Stimulated activated naive B cell treated with anti-CD40 and anti-IgM and Interleukin-4, amounts not matched to agents 10 μg/mL and 1 μg/mL and 100 μg/mL, for 72 hours (primary cell): ENCODE measurements at regions not wholly inside any gene's neighbourhood (a gene's known extent, or its start where the extent isn't known, plus 50 kb on each side); places are given as distances from the start of the nearest gene placed in this dataset.
"Not testable (repeated sequence)": the region's sequence is repeated elsewhere in the genome, so short reads cannot be mapped to it uniquely, and the experiment has no call there.

Source experiments
- ATAC-seq, 2 donors: fragments of 150-1000 bp; cut with Tn5 transposase; replicated peaks; 2 replicates each; pipeline ENCODE4 v1.10.0; 2021; ENCODE audit warnings: moderate library complexity in 1 of 2
- DNase-seq: peaks from one replicate; pipeline ENCODE4 v3.0.0; 2021
- H3K27ac Mint-ChIP-seq: one replicate; pipeline ENCODE4 v1.8.0; 2022; ENCODE audit warnings: mild to moderate bottlenecking, mixed read lengths
- H3K27me3 Mint-ChIP-seq, 2 donors: one replicate each; pipeline ENCODE4 v1.8.0; 2022; ENCODE audit warnings: mixed read lengths in 2 of 2
- H3K36me3 Mint-ChIP-seq, 2 donors: one replicate each; pipeline ENCODE4 v1.8.0; 2022; ENCODE audit warnings: mixed read lengths in 2 of 2, mild to moderate bottlenecking in 1 of 2
- H3K4me1 Mint-ChIP-seq, 2 donors: one replicate each; pipeline ENCODE4 v1.8.0; 2022; ENCODE audit warnings: mixed read lengths in 2 of 2, mild to moderate bottlenecking in 1 of 2
- H3K4me3 Mint-ChIP-seq, 2 donors: one replicate each; pipeline ENCODE4 v1.8.0; 2022; ENCODE audit warnings: mild to moderate bottlenecking in 2 of 2, mixed read lengths in 2 of 2, moderate library complexity in 1 of 2
- H3K9me3 Mint-ChIP-seq, 2 donors: one replicate each; pipeline ENCODE4 v1.8.0; 2022; ENCODE audit warnings: mixed read lengths in 2 of 2, mild to moderate bottlenecking in 1 of 2

DNA sequence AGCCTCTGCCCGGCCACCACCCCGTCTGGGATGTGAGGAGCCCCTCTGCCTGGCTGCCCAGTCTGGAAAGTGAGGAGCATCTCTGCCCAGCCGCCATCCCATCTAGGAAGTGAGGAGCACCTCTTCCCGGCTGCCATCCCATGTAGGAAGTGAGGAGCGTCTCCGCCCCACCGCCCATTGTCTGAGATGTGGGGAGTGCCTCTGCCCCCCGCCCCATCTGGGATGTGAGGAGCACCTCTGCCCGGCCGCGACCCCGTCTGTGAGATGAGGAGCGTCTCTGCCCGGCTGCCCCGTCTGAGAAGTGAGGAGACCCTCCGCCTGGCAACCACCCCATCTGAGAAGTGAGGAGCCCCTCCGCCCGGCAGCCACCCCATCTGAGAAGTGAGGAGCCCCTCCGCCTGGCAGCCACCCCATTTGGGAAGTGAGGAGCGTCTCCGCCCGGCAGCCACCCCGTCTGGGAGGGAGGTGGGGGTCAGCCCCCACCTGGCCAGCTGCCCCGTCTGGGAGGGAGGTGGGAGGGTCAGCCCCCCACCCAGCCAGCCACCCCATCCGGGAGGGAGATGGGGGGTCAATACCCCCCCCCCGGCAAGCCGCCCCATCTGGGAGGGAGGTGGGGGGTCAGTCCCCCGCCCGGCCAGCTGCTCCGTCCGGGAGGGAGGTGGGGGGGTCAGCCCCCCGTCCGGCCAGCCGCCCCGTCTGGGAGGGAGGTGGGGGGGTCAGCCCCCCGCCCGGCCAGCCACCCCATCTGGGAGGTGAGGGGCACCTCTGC lies 195.8 kb upstream of the SYNCRIP start:
- not testable (repeated sequence) for DNase-seq, H3K4me3 Mint-ChIP-seq, H3K36me3 Mint-ChIP-seq, H3K4me1 Mint-ChIP-seq, ATAC-seq, H3K27ac Mint-ChIP-seq, H3K27me3 Mint-ChIP-seq
- H3K9me3 Mint-ChIP-seq, result peaks cover 12 to 22% of the 10 kb centered on the region in 2 donors

DNA sequence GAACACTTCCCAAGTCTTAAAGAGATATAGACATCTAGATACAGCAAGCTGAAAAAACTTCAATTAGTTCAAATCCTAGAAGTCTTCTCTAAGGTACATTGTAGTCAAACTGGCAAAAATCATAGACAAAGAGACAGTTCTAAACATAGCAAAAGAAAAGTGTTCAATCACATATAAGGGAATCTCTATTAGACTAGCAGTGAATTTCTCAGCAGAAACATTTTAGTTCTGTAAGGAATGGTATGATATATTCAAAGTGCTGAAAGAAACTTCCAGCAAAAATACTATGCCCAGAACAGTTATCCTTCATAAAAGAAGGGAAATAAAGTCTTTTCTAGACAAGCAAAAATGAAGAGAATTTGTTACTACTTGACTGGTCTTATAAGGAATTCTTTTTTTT lies 186.3 kb upstream of the SYNCRIP start:
- ATAC-seq, result no peak
- Mint-ChIP-seq H3K27ac (no peak overlapping the region), H3K36me3 (peaks cover 0 to 1% of the 10 kb centered on the region in 2 donors), H3K9me3 (peaks cover 22 to 25% of the 10 kb centered on the region in 2 donors), H3K4me3 (no peak overlapping the region), H3K4me1 (no peaks in the 10 kb centered on the region), H3K27me3 (no peaks in the 10 kb centered on the region)
- no peak for DNase-seq

DNA sequence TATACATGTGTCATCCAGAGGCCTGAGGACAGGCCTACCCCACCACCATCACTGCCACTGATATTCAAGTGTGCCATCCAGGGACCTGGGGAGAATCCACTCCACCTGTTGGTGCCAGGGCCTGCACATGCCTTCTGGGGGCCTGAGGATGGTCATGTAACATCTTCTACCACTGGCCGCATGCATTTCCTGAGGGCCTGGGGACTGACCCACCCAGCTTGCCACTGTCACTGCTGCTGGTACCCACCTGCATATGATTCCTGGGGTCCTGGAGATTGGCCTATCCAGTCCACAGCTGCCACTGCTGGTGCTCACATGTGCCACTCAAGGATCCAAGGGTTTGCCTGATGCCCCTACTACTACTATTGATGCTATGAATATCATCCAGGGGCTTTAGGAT lies 184.3 kb upstream of the SYNCRIP start:
- DNase-seq (no peak), ATAC-seq (no peak)
- H3K4me3 Mint-ChIP-seq, result no peak overlapping the region
- peaks cover 0 to 1% of the 10 kb centered on the region in 2 donors for H3K36me3 Mint-ChIP-seq
- no peaks in the 10 kb centered on the region for H3K27me3 Mint-ChIP-seq
- no peak overlapping the region for H3K27ac Mint-ChIP-seq
- peaks cover 25 to 29% of the 10 kb centered on the region in 2 donors for H3K9me3 Mint-ChIP-seq
- H3K4me1 Mint-ChIP-seq, result no peaks in the 10 kb centered on the region

DNA sequence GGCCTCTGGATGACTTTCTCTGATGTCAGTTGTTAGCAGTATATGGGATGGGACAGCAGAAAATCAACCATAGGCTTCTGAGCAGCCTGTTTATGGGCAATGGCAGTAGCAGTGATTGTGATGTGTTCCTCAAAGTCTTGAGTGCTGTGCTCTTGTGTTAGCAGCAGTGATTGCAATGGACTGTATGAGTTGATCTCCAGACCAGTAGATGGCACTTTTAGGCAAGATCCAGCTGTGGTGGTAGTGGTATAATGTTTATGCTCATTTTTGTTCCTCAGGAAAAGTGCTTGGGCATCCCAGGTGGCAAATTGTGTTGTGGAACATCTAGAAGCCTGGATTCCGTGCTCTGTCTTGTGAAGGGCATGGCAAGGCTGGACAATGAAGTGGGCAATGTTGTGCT lies 181.6 kb upstream of the SYNCRIP start:
- H3K27me3 Mint-ChIP-seq, result no peaks in the 10 kb centered on the region
- no peaks in the 10 kb centered on the region for H3K4me1 Mint-ChIP-seq
- H3K27ac Mint-ChIP-seq, result no peak overlapping the region
- peaks cover 0 to 1% of the 10 kb centered on the region in 2 donors for H3K36me3 Mint-ChIP-seq
- peaks cover 19 to 20% of the 10 kb centered on the region in 2 donors for H3K9me3 Mint-ChIP-seq
- ATAC-seq (no peak), DNase-seq (no peak)
- H3K4me3 Mint-ChIP-seq, result no peak overlapping the region

DNA sequence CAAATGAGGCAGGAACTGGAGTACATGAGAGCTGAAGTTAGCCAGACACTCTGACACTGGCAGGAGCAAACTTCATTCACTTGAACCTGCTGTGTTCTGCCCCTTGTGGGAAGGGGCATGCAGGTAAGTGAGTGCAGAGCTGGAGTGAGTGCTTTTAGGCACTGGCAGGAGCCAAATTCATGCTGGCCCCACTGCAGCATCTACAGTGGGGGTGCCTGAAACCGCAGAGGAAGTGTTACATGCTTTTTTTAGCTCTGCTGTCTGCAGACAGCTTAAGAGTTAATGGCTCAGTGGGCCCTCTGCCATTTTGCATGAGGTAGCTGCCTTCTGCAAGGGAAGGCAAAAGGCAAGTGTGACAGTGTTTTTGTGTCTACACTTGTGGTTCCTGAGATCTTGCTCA lies 167.9 kb upstream of the SYNCRIP start:
- Mint-ChIP-seq H3K4me3 (no peak overlapping the region), H3K36me3 (no peaks in the 10 kb centered on the region), H3K4me1 (no peaks in the 10 kb centered on the region), H3K9me3 (peaks cover 13 to 27% of the 10 kb centered on the region in 2 donors), H3K27ac (no peak overlapping the region), H3K27me3 (no peaks in the 10 kb centered on the region)
- ATAC-seq (no peak), DNase-seq (no peak)

DNA sequence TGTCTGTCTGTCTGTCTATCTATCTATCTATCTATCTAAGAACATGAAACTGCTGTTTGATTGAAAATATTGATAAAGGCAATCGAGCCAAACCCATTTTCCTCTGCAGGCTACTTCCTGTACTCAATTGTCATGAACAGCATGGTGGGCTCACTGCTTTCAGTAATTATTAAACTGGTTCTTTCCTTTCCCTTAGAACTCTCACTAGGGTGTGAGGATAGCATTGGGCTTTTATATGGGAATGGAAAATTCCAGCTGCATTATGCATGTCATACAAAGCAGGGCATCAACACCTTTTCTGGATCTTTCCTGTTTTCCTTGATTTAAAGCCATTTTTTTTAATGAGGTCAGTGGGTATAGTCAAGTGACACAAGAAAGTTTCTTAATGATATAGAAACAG lies 161.0 kb upstream of the SYNCRIP start:
- H3K4me1 Mint-ChIP-seq, result no peaks in the 10 kb centered on the region
- ATAC-seq (no peak), DNase-seq (no peak)
- H3K27me3 Mint-ChIP-seq, result no peaks in the 10 kb centered on the region
- no peak overlapping the region for H3K27ac Mint-ChIP-seq
- H3K9me3 Mint-ChIP-seq, result peaks cover 4 to 8% of the 10 kb centered on the region in 2 donors
- H3K36me3 Mint-ChIP-seq, result no peaks in the 10 kb centered on the region
- no peak overlapping the region for H3K4me3 Mint-ChIP-seq

DNA sequence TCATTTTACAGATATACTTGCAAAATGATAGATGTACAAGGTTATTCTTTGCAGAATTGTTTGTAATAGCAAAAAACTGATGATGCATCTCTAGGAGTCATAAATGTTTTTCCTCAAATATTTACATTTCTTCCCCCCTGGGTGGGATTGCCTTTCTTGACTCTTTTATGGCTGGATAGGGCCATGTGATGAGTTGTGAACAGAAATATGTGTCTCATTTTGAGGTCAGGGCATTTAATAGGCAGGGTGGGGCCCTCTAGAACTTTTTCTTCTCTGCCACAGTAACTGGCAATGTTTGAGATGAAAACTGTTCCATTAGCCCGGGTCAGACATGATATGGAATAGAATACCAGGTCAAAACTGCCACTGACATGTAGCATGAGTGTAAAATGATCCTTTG lies 159.5 kb upstream of the SYNCRIP start:
- Mint-ChIP-seq H3K27ac (no peak overlapping the region), H3K4me3 (no peak overlapping the region), H3K36me3 (no peaks in the 10 kb centered on the region), H3K9me3 (peaks cover 2 to 4% of the 10 kb centered on the region in 2 donors), H3K27me3 (peaks cover 4 to 6% of the 10 kb centered on the region in 2 donors), H3K4me1 (no peaks in the 10 kb centered on the region)
- no peak for DNase-seq
- ATAC-seq, result no peak

DNA sequence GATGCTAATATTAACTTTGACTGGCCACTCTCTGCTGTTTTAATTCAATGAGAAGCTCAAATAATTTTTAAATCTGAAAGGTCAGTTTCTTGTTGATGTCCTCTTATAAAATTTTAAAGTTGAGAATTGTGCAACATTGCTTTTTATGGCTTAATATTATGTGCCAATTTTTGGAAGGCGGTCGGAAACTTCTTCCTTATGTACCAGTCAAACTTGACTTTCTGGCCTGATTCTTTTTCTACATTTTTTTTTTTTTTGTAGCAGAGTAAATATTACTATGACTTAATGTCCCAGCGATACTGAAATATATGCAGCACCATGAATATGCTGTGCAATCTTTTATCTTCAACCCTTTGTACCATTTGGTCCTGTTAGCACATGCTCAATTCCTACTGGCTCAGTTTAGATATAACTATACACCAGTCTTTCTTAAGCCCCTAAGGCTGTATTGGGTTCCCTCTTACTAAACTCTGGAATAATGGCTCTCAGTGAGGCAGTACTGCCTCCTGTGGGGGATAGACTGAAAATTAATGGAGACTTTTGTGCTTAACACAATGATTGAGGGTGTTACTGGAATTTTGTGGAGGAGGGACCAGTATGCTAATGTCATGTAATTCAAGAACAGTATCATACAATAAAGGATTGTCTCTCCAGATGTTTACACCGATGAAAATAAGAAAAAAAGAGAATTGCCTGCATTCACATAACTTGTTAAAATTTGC lies 156.4 kb upstream of the SYNCRIP start:
- no peaks in the 10 kb centered on the region for H3K4me1 Mint-ChIP-seq
- DNase-seq (no peak), ATAC-seq (no peak)
- no peak overlapping the region for H3K4me3 Mint-ChIP-seq
- no peaks in the 10 kb centered on the region for H3K36me3 Mint-ChIP-seq
- no peak overlapping the region for H3K27ac Mint-ChIP-seq
- peaks cover 4 to 6% of the 10 kb centered on the region in 2 donors for H3K27me3 Mint-ChIP-seq
- H3K9me3 Mint-ChIP-seq, result no peaks in the 10 kb centered on the region

DNA sequence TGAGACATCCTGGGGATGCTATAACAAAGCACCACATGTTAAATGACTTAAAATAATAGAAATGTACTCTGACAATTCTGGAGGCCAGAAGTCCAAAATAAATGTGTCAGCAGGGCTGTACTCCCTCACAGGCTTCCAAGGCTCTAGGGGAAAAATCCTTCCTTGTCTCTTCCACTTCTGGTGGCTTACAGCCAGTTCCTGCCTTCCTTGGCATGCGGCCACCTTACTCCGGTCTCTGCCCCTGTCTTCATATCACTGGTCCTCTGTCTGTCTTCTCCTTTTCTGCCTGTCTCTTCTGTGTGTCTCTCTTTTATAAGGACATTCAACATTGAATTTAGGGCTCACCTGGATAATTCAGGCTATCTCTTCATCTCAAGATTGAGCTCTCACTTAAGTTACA lies 155.3 kb upstream of the SYNCRIP start:
- no peak for ATAC-seq
- no peaks in the 10 kb centered on the region for H3K4me1 Mint-ChIP-seq
- no peak overlapping the region for H3K4me3 Mint-ChIP-seq
- H3K27me3 Mint-ChIP-seq, result peaks cover 4 to 6% of the 10 kb centered on the region in 2 donors
- H3K36me3 Mint-ChIP-seq, result no peaks in the 10 kb centered on the region
- H3K9me3 Mint-ChIP-seq, result no peaks in the 10 kb centered on the region
- no peak overlapping the region for H3K27ac Mint-ChIP-seq
- DNase-seq, result no peak

DNA sequence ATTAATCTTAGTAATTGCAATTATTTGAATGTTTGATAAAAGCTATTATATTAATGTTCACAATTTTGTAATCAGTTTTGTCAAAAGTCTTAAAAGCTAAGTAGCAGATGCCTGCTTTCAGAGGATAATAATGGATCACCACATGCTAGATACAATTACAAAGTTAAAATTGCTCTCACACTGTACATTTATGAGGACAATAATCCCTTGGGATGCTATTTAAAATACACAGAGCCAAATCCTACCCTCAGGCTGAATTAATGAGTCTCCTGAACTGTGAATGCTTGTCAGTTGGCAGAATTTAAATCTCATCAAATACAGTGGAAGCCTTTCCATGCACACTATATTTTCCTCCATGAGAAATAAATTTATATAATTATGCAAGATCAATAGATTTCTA lies 153.3 kb upstream of the SYNCRIP start:
- H3K27ac Mint-ChIP-seq, result no peak overlapping the region
- DNase-seq (no peak), ATAC-seq (no peak)
- no peak overlapping the region for H3K4me3 Mint-ChIP-seq
- H3K9me3 Mint-ChIP-seq, result peaks cover 4% of the 10 kb centered on the region in 2 donors
- H3K36me3 Mint-ChIP-seq, result no peaks in the 10 kb centered on the region
- H3K4me1 Mint-ChIP-seq, result no peaks in the 10 kb centered on the region
- H3K27me3 Mint-ChIP-seq, result peaks cover 4 to 6% of the 10 kb centered on the region in 2 donors

DNA sequence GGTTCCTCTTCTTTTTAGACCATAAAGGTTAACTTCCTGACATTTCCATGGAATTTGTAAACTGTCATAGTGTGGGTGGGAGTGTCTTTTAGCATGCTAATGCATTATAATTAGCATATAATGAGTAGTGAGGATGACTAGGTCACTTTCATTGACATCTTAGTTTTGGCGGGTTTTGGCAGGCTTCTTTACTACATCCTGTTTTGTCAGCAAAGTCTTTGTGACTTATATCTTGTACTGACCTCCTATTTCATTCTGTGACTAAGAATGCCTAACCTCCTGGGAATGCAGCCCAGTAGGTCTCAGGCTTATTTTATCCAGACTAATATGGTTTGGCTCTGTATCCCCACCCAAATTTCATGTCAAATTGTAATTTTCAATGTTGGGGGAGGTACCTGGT lies 149.6 kb upstream of the SYNCRIP start:
- DNase-seq (no peak), ATAC-seq (no peak)
- Mint-ChIP-seq H3K27ac (no peak overlapping the region), H3K27me3 (peaks cover 0 to 5% of the 10 kb centered on the region in 2 donors), H3K36me3 (no peaks in the 10 kb centered on the region), H3K9me3 (peaks cover 13 to 19% of the 10 kb centered on the region in 2 donors), H3K4me3 (no peak overlapping the region), H3K4me1 (no peaks in the 10 kb centered on the region)

DNA sequence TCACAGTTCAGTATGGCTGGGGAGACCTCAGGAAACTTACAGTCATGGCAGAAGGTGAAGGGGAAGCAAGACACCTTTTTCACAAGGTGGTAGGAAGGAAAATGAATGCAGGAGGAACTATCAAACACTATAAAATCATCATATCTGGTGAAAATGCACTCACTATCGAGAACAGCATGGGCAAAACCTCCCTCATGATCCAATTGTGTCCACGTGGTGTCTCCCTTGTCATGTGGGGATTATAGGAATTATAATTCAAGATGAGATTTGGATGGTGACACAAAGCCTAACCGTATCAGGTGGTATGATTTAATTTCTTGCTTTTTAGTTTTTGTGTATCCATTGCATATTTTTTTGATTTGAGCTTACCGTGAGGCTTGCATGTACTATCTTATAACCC lies 133.2 kb upstream of the SYNCRIP start:
- H3K9me3 Mint-ChIP-seq, result peaks cover 7 to 9% of the 10 kb centered on the region in 2 donors
- H3K4me1 Mint-ChIP-seq, result no peaks in the 10 kb centered on the region
- H3K27ac Mint-ChIP-seq, result no peak overlapping the region
- H3K4me3 Mint-ChIP-seq, result no peak overlapping the region
- ATAC-seq (no peak), DNase-seq (no peak)
- peaks cover 0 to 18% of the 10 kb centered on the region in 2 donors for H3K27me3 Mint-ChIP-seq
- H3K36me3 Mint-ChIP-seq, result peaks cover 0 to 4% of the 10 kb centered on the region in 2 donors

DNA sequence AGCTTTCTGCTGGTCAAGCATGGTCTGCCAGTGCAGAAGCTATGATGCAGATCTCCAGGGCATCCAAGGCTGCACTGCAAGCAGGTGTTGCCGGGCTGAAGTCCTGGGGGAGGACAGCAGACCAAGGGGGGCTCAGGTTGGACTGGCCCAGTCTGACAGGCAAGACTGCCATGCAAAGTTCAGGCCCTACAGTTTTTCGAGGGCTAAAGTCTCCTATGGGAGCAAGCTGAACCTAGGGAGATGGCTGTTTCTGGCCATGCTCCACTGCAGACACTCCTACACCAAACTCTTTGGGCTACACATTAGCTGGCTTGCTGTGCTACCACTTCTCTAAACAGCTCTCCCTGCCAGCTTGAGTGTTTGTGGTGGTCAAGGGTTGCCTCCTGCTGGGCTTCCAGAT lies 130.0 kb upstream of the SYNCRIP start:
- DNase-seq (no peak), ATAC-seq (peak in 1 of 2 donors; percentile 19)
- H3K27me3 Mint-ChIP-seq, result peaks cover 0 to 18% of the 10 kb centered on the region in 2 donors
- H3K4me3 Mint-ChIP-seq, result no peak overlapping the region
- no peak overlapping the region for H3K27ac Mint-ChIP-seq
- no peaks in the 10 kb centered on the region for H3K4me1 Mint-ChIP-seq
- peaks cover 5 to 7% of the 10 kb centered on the region in 2 donors for H3K9me3 Mint-ChIP-seq
- peaks cover 0 to 4% of the 10 kb centered on the region in 2 donors for H3K36me3 Mint-ChIP-seq

DNA sequence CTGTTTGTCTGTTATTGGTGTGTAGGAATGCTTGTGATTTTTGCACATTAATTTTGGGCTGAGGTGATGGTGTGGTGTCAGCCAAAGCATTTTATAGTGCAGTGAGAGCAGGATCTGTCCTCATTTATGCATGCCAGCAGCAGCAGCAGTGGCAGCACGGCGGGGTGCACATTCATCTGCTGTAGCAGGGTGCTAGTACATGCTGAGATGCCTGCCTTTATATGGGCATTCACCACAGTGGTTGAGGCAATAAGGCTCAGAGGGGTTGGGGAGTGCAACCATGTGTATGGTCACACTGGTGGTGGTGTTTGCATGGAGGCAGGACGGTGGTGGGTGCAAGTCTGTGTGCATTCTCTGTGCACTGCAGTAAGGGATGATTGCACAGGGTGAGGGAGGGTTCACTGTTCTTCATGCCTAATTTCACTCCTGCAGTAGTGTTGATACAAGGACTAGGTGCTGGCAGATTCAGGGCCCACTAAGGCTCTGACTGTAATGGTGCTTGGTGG lies 129.3 kb upstream of the SYNCRIP start:
- H3K27ac Mint-ChIP-seq, result no peak overlapping the region
- peaks cover 0 to 14% of the 10 kb centered on the region in 2 donors for H3K27me3 Mint-ChIP-seq
- peaks cover under 1 to 3% of the 10 kb centered on the region in 2 donors for H3K9me3 Mint-ChIP-seq
- no peak overlapping the region for H3K4me3 Mint-ChIP-seq
- H3K36me3 Mint-ChIP-seq, result peaks cover 0 to under 1% of the 10 kb centered on the region in 2 donors
- ATAC-seq (no peak), DNase-seq (no peak)
- H3K4me1 Mint-ChIP-seq, result no peaks in the 10 kb centered on the region

DNA sequence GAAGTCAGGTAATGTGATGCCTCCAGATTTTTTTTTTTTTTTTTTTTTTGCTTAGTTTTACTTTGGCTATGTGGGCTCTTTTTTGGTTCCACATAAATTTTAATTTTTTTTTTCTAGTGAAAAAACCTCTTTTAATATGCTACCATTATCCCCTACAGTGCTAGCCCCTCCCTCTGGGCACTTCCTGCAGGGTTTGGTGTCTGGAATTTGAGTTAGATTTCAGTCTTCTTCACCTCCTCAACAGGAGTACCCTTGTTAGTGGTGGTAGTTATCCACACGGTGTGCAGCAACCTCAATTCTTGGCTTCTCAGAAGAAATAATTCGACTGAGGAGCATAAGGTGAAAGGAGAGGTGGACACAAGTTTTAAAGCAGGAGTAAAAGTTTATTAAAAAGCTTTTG lies 128.8 kb upstream of the SYNCRIP start:
- Mint-ChIP-seq H3K9me3 (no peaks in the 10 kb centered on the region), H3K27me3 (peaks cover 0 to 13% of the 10 kb centered on the region in 2 donors), H3K4me1 (no peaks in the 10 kb centered on the region), H3K27ac (no peak overlapping the region), H3K36me3 (no peaks in the 10 kb centered on the region), H3K4me3 (no peak overlapping the region)
- ATAC-seq (no peak), DNase-seq (no peak)
